Fibroblast of lung (primary cell): ENCODE measurements at regions not wholly inside any gene's neighbourhood (a gene's known extent, or its start where the extent isn't known, plus 50 kb on each side); places are given as distances from the start of the nearest gene placed in this dataset.

Experiments
- DNase-seq, 2 donors: peaks; one replicate each; pipeline versions ENCODE4 v3.0.0 to v3.0.0-alpha.2; 2010; ENCODE audit warnings: low read depth in 2 of 2
- H2AFZ ChIP-seq: 2 replicates; pipeline ENCODE4 v1.5.1; 2012; ENCODE audit warnings: low read length, control low read depth, inconsistent platforms
- H3K27ac ChIP-seq: 2 replicates; pipeline ENCODE4 v1.5.1; 2011; ENCODE audit warnings: low read length, control low read depth; ENCODE audit not compliant: insufficient read depth
- H3K27me3 ChIP-seq: 2 replicates; pipeline ENCODE4 v1.5.1; 2011; ENCODE audit warnings: mild to moderate bottlenecking, low read length; ENCODE audit not compliant: control insufficient read depth, insufficient read depth
- H3K36me3 ChIP-seq: 2 replicates; pipeline ENCODE4 v1.5.1; 2011; ENCODE audit warnings: low read length; ENCODE audit not compliant: control insufficient read depth, insufficient read depth
- H3K4me1 ChIP-seq: 2 replicates; pipeline ENCODE4 v1.5.1; 2011; ENCODE audit warnings: low read length; ENCODE audit not compliant: control insufficient read depth, insufficient read depth; ENCODE audit errors: extremely low read depth
- H3K4me2 ChIP-seq: 2 replicates; pipeline ENCODE4 v1.5.1; 2011; ENCODE audit warnings: low read length, control low read depth; ENCODE audit not compliant: insufficient read depth; ENCODE audit errors: extremely low read depth
- H3K4me3 ChIP-seq, 4 experiments: fragments of 200-600 bp in 1 of 4; sonication (generic) in 1 of 4; replicated peaks in 1 of 4; 2 replicates each; pipeline ENCODE4 v1.5.1; 2011 to 2016; ENCODE audit warnings: low read length in 4 of 4, low read depth in 3 of 4, mild to moderate bottlenecking in 3 of 4, control low read depth in 2 of 4, inconsistent platforms in 1 of 4, mixed read lengths in 1 of 4; ENCODE audit not compliant: insufficient read depth in 1 of 4; ENCODE audit errors: control extremely low read depth in 1 of 4
- H3K79me2 ChIP-seq: 2 replicates; pipeline ENCODE4 v1.5.1; 2012; ENCODE audit warnings: mild to moderate bottlenecking, low read length, inconsistent platforms; ENCODE audit not compliant: control insufficient read depth, insufficient read depth
- H3K9ac ChIP-seq: 2 replicates; pipeline ENCODE4 v1.5.1; 2011; ENCODE audit warnings: mild to moderate bottlenecking, low read length, control low read depth; ENCODE audit not compliant: insufficient read depth
- H3K9me3 ChIP-seq: 2 replicates; pipeline ENCODE4 v1.5.1; 2012; ENCODE audit warnings: low read depth, low read length; ENCODE audit not compliant: control insufficient read depth, insufficient read depth
- H4K20me1 ChIP-seq: 2 replicates; pipeline ENCODE4 v1.5.1; 2011; ENCODE audit warnings: low read length; ENCODE audit not compliant: control insufficient read depth, insufficient read depth; ENCODE audit errors: extremely low read depth
- EZH2 ChIP-seq: IDR thresholded peaks from 2 replicates; pipeline ENCODE4 v1.5.1; 2012; ENCODE audit warnings: low read length, control low read depth, mild to moderate bottlenecking; ENCODE audit errors: missing control alignments
- TF ChIP-seq, protein P1 (sequence below), 2 donors: IDR thresholded peaks in 1 of 2; conservative IDR thresholded peaks in 1 of 2; 1 replicate in 1 of 2; 2 replicates in 1 of 2; pipeline ENCODE4 v1.5.1; 2011 to 2012; ENCODE audit warnings: low read length in 2 of 2, control low read depth in 1 of 2, inconsistent platforms in 1 of 2, low read depth in 1 of 2, mild to moderate bottlenecking in 1 of 2

DNA sequence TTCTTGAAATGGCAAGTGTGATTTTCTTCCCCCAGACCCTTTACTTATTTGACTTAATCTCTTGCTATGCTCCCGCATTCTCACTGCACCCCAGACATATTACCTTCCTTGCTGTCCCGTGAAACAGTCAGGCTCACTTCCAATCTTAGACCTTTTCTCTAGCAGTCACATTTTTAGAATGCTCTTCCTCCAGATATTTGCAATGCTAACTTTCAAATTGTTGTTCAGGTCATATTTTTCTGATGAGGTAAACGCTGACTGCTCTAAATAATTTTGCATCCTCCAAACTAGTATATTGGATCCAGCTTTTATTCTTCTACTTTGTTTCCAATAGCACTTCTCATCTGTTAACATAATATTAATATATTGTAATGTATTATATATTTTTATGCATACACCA lies 648.2 kb upstream of the NEGR1 start:
- H3K79me2 ChIP-seq = no peaks in the 10 kb centered on the region
- no peak for DNase-seq
- no peak overlapping the region for H3K4me2 ChIP-seq
- no peak overlapping the region for H3K4me3 ChIP-seq
- no peaks in the 10 kb centered on the region for H3K9me3 ChIP-seq
- H2AFZ ChIP-seq = no peak overlapping the region
- no peak overlapping the region for H3K27ac ChIP-seq
- H3K4me1 ChIP-seq = no peaks in the 10 kb centered on the region
- H3K9ac ChIP-seq = no peak overlapping the region
- no peaks in the 10 kb centered on the region for H3K27me3 ChIP-seq
- no peaks in the 10 kb centered on the region for H3K36me3 ChIP-seq
- TF ChIP-seq EZH2 = no peak
- TF ChIP-seq, protein P1, sequence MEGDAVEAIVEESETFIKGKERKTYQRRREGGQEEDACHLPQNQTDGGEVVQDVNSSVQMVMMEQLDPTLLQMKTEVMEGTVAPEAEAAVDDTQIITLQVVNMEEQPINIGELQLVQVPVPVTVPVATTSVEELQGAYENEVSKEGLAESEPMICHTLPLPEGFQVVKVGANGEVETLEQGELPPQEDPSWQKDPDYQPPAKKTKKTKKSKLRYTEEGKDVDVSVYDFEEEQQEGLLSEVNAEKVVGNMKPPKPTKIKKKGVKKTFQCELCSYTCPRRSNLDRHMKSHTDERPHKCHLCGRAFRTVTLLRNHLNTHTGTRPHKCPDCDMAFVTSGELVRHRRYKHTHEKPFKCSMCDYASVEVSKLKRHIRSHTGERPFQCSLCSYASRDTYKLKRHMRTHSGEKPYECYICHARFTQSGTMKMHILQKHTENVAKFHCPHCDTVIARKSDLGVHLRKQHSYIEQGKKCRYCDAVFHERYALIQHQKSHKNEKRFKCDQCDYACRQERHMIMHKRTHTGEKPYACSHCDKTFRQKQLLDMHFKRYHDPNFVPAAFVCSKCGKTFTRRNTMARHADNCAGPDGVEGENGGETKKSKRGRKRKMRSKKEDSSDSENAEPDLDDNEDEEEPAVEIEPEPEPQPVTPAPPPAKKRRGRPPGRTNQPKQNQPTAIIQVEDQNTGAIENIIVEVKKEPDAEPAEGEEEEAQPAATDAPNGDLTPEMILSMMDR (conservative IDR thresholded peaks at IDR 0.05 in 1 of 2, IDR thresholded peaks at IDR 0.05 in 1 of 2; ENCODE audit: low read depth in 1 of 2, low read length in 2 of 2) = no peak
- H4K20me1 ChIP-seq = no peaks in the 10 kb centered on the region

DNA sequence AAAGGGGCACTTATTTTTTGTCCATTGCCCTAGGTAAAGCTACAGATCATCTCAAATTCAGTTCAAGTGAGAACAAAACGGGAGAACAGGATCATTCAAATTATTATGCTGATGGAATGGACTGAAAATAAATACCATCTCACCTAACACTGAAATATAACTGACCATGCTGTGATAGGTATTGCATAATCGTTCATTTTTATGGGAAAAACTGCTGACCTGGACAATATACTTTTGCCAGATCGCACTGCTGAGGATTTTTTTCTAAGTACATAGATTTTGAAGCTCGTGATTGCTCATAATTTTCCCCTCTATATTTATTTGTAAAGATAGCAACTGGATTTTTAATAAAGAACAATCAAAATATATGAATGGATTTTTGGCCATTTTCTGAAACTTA lies 636.6 kb upstream of the NEGR1 start:
- Histone ChIP-seq H3K4me2 (no peak overlapping the region), H3K9me3 (no peaks in the 10 kb centered on the region), H3K9ac (no peak overlapping the region), H3K27ac (no peak overlapping the region), H3K79me2 (no peaks in the 10 kb centered on the region), H4K20me1 (no peaks in the 10 kb centered on the region), H2AFZ (no peak overlapping the region), H3K4me3 (no peak overlapping the region), H3K4me1 (no peaks in the 10 kb centered on the region), H3K27me3 (no peaks in the 10 kb centered on the region), H3K36me3 (no peaks in the 10 kb centered on the region)
- DNase-seq = no peak
- TF ChIP-seq, protein P1 (conservative IDR thresholded peaks at IDR 0.05 in 1 of 2, IDR thresholded peaks at IDR 0.05 in 1 of 2; ENCODE audit: low read depth in 1 of 2, low read length in 2 of 2) = no peak
- TF ChIP-seq EZH2 = no peak

DNA sequence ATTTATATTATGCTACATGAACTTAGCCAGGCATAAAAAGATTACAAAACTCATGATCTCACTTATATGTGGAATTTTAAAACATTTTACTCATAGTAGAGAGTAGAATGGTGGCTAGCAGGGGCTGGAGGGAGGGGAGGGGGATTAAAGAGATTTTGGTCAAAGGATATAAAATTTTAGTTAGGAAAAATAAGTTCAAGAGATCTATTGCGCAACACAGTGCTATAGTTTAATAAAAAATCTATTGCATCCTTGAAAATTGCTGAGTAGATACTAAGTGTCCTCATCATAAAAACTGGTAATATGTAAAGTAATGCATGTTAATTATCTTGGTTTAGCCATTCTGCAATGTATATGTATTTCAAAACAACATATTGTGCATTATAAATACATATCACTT lies 635.6 kb upstream of the NEGR1 start:
- Histone ChIP-seq H3K36me3 (no peaks in the 10 kb centered on the region), H2AFZ (no peak overlapping the region), H4K20me1 (no peaks in the 10 kb centered on the region), H3K27me3 (no peaks in the 10 kb centered on the region), H3K4me2 (no peak overlapping the region), H3K9me3 (no peaks in the 10 kb centered on the region), H3K27ac (no peak overlapping the region), H3K4me3 (no peak overlapping the region), H3K4me1 (no peaks in the 10 kb centered on the region), H3K79me2 (no peaks in the 10 kb centered on the region), H3K9ac (no peak overlapping the region)
- DNase-seq = no peak
- TF ChIP-seq EZH2 = no peak
- TF ChIP-seq, protein P1 (conservative IDR thresholded peaks at IDR 0.05 in 1 of 2, IDR thresholded peaks at IDR 0.05 in 1 of 2; ENCODE audit: low read depth in 1 of 2, low read length in 2 of 2) = no peak
